HPDE6-E6E7 (cell line): ENCODE measurements at regions not wholly inside any gene's neighbourhood (a gene's known extent, or its start where the extent isn't known, plus 50 kb on each side); places are given as distances from the start of the nearest gene placed in this dataset.
A peak's percentile ranks its signal among the peaks of the same experiment; 100 is the strongest.

Experiments used
- DNase-seq: peaks from one replicate; pipeline ENCODE4 v3.0.0; 2011; ENCODE audit warnings: missing footprints; ENCODE audit errors: extremely low spot score

DNA sequence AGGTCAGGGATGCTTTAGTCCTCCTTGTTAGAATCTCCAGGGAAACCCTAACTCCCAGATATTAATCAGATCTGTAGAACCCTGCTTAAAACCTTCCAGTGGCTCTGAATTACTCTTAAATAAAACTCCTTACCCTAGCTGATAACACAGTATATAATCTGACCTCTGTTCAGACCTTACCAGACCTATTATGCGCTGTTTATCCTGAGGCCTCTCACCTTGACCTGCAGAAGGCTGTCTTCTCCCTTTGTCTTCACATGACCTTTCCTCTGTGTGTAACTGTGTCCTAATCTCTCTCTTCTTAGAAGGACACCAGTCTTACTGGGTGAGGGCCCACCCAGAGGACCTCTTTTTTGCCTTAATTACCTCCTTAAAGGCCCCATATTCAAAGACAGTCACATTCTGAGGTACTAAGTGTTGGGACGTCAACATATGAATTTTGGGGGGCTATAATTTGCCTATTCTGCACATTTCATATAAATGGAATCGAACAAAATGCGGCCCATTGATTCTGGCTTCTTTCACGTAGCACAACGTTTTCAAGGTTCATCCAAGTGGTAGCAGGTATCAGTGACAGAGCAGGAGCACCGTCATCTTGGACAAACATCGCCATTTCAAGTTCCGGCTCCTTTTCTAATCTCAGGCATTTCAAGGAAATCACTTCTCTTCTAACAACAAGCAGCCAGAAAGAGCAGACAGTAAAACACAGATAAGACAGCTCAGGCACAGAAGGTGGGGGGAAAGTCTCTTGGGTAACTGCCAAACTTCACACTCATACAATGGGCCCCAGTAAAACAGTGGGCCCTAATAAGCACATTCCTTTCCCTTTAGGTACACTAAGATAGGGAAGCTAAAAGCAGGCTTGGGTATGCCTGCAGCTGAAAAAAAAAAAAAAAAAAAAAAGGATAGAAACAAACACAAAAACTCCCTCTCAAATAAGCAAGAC, 200.2 kb upstream of the NUDT4 start:
- no peak for DNase-seq

DNA sequence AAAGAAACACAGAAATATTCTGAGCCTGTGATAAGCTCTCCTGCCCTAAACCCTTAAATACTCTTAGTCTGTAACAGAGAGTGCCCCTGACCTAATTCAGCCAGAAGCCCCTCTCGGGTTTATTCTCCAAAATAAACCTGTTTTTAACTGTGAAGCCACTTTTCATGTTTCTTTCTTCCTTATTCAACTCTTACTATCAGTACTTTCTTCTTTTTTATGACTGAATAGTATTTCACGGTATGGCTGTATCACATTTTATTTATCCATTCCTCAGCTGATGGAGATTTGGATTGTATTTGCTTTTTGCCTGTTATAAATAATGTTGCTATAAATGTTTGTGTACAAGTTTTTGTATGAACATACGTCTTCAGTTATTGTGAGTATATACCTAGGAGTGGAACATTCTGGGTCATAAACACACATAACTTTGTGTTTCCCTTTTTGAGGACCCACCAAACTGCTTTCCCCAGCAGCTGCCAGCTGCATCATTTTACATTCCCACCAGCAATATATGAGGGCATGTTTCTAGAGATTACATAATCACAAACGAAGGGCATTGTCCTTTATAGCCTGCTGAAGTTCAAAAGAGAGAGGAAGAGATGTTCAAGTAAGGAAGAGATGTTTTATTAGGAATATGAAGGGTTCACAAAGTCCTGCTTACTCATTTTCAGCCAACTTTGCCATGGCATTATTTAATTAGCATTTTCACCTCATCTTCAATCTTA, 199.4 kb upstream of the NUDT4 start:
- DNase-seq, result no peak

- no peak for DNase-seq
These were observed 197.9 kb upstream of the NUDT4 start for GRCh38 chr12:93179792-93180191.

DNA sequence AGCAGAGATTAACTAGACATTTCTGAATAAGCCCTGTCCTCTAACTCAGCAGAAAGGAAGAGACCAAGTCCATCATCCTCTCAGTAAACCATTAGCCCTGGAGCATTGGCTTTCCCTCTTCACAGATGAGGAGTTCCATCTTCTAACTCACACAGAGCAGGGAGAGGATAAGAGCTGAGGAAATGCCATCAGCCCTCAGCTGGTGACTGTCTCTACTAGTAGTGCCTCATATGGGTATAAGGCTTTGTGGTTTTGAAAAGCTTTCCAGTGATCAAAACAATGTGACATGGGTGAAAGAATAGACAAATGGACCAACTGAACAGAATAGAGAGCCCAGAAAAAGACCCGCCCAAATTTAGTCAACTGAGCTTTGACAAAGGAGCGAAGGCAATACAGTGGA, 197.2 kb upstream of the NUDT4 start:
- no peak for DNase-seq

DNA sequence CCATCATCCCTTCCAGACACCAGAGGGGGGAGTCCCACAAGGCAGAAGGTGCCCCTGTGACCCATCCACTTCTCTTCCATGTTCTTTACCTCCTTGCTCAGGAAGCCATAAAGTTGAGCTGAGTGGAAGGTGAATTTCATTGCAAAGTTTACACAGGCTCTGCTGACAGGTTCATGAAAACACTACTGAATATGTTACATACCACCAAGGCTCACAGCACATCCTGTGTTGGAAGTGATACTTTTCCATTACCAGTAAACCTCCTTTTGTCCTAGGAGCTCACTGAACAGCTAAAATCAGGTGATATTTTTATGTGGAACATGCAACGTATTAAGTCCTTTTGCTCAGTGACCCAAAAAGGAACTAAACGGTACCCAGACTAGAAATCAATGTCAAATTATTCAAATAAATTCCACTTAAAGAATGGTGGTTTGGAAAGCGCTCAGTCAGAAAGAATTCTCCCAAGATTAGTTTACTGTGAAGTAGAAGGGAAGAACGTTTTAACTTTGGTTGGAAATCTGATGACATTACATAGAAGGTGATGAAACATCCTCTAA, 196.2 kb upstream of the NUDT4 start:
- no peak for DNase-seq

DNA sequence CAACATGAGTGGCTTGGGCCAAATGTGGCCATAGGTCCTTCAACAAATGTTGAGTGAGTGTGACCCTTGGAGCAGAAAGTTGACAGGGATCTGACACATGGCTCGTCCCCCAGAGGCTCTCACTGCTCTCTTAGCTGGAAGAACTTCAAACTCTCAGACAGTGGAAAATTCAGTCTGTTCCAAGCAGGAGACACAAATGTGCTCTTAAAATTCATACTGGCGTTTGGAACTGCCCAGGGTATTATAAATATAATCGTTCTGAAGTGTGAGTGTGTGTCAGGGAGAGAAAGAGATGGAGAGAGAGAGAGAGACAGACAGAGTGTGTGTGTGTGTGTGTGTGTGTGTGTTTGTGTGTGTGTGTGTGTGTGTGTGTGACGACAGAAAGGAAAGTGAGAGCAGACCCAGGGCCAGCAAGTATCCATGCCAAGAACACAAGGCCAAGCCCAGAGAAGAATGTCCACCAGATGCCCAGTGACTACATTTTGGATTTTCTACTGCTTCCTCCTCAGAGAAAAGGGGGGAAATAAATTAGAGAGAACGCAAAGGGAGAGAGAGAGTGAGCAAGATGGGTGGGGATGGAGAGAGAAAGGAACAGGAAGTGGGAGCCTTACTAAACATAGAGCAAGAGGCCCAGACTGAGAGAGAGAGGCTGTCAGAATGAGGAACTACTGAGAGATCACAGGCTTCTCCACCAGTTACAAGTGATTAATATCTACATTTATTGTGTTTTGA, 193.6 kb upstream of the NUDT4 start:
- no peak for DNase-seq

- DNase-seq, result no peak
These were observed 192.9 kb upstream of the NUDT4 start for GRCh38 chr12:93184672-93185368.

DNA sequence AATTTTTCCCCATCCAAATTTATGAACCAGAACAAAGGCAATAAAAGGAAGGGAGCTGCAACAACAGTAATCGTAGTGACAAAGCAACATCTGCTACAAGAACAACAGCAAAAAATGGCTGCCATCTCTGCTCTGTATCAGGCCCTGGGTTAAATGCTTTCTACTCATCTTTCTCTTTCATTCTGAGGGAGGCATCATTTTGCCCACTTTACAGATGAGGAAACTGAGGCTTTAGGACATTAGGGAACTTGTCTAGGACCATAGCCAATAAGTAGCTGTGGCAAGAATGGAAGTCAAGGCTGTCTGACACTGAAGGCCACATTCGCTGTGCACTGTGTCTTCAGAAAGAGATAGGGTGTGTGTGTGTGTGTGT, 192.4 kb upstream of the NUDT4 start:
- no peak for DNase-seq

- DNase-seq, result no peak
These were observed 191.6 kb upstream of the NUDT4 start for GRCh38 chr12:93186131-93186530.

DNA sequence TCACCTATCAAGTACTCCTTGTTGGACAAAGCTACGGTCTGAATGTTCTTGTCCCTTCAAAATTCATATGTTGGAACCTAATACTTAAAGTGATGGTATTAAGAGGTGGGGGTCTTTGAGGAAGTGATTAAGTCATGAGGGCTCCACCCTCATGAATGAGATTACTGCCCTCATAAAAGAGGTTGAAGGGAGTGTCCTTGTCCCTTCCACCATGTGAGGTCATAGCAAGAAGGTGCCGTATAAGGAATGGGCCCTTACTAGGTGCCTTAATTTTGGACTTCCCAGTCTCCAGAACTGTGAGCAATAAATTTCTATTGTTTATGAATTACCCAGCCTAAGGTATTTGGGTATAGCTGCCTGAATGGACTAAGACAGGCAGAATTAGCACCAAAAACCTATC, 191.1 kb upstream of the NUDT4 start:
- no peak for DNase-seq

DNA sequence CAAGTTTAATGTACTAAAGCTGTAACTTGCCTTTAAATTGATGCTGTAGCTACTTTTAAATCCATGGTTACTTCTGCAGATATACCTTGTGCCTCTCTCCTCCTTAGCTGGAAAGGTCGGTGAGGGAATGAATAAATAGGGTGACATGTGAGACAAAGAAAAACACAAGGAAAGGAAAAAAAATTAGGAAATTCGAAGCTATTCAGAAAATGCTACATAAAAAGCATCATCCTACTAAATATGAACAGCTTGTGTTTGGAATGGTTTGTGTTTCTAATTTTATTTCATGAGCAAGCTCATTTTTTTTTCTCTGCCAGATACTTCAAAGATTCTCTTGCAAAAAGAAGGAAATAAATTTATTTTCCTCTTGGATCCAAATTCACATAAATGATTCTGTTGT, 186.3 kb upstream of the NUDT4 start:
- no peak for DNase-seq

GRCh38 chr12:93191956-93192355, 185.8 kb upstream of the NUDT4 start:
- DNase-seq, result no peak

DNA sequence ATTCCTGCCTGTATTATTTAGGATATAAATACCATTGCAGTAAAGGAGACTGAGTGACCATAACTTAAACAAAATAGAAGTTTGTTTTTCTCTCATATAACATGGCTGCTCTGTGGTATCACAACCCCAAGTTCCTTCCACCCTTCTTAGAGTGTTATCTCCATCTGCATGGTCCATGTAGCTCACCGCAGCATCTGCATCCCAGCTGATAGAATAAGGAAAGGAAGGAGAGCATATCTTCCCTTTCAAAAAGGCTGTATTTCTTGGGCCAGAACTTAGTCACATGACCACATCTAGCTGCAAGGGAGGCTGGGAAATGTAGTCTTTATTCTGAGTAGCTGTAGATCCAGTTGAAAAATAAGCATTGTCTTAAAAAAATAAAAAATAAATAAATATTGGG, 184.8 kb upstream of the NUDT4 start:
- DNase-seq, result no peak

GRCh38 chr12:93195511-93195910, 182.2 kb upstream of the NUDT4 start:
- DNase-seq, result no peak

- no peak for DNase-seq
These were observed 180.6 kb upstream of the NUDT4 start for GRCh38 chr12:93197067-93197593.

- DNase-seq, result peak; percentile 29
These were observed 179.6 kb upstream of the NUDT4 start for GRCh38 chr12:93198086-93198485.

DNA sequence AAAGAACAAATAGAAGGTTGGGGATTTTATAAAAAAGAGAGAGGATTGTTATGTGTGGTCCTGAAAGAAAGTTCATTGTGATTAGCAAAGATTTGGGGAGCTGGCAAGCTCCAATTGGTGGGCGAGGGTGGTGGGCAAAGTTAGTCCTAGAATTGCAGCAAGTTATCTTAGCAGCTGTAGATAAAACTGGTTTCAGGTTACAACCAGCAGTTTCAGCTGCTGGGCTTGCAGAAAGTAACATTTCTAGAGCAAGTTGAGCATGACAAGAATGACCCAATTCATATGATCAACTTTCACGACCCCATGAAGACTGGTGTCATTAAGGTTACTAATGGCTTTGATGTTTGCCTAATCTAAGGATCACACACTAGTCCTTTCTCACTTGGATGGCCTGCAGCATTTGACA, 177.9 kb upstream of the NUDT4 start:
- no peak for DNase-seq

GRCh38 chr12:93200291-93200917, 177.3 kb upstream of the NUDT4 start:
- DNase-seq, result no peak

- no peak for DNase-seq
These were observed 175.7 kb upstream of the NUDT4 start for GRCh38 chr12:93201990-93202389.

DNA sequence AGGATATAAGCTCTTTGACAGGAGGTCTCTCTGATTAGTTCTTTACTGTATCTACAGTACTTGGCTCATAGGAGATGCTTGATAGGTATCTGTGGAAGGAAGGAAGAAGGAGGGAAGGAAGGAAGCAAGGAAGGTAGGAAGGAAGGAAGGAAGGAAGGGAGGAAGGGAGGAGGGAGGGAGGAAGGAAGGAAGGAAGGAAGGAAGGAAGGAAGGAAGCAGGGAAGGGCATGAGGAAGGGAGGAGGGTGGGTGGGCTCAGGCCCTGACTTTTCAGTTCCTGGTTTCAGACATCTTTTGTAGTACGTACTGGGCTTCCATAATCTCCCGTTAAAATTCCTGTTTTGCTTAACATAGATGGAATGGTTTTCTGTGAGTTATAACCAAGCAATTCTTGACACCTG, 175.0 kb upstream of the NUDT4 start:
- no peak for DNase-seq

- DNase-seq, result no peak
These were observed 174.4 kb upstream of the NUDT4 start for GRCh38 chr12:93203361-93203760.
